ENCODE measurements at regions not wholly inside any gene's neighbourhood (a gene's known extent, or its start where the extent isn't known, plus 50 kb on each side); places are given as distances from the start of the nearest gene placed in this dataset.

GRCh38 chr5:173734716-173735115, 118.3 kb upstream of the BOD1 start:
- Histone ChIP-seq H3K4me3 (ENCODE audit: low read length) (no peak overlapping the region), H3K9me3 (ENCODE audit: low read length) (no peaks in the 10 kb centered on the region), H2AFZ (ENCODE audit: low read length) (no peak overlapping the region), H3K27me3 (ENCODE audit: low read length) (no peaks in the 10 kb centered on the region), H4K20me1 (ENCODE audit: insufficient read depth, low read depth, low read length) (no peaks in the 10 kb centered on the region), H3K79me2 (ENCODE audit: low read length) (no peaks in the 10 kb centered on the region), H3K27ac (ENCODE audit: low read length) (no peak overlapping the region), H3K9me2 (replicated peaks; ENCODE audit: insufficient read depth, low read length) (no peaks in the 10 kb centered on the region), H3K4me2 (ENCODE audit: low read depth, low read length, poor library complexity, severe bottlenecking) (no peak overlapping the region), H3K36me3 (ENCODE audit: insufficient read depth, low read length) (no peaks in the 10 kb centered on the region), H3K4me1 (ENCODE audit: low read length) (peaks cover 47% of the 10 kb centered on the region), H3K9ac (ENCODE audit: low read length) (no peak overlapping the region)
- DNase-seq: no peak

- Histone ChIP-seq H3K4me2 (ENCODE audit: low read depth, low read length, poor library complexity, severe bottlenecking) (no peak overlapping the region), H3K36me3 (ENCODE audit: insufficient read depth, low read length) (no peaks in the 10 kb centered on the region), H3K27ac (ENCODE audit: low read length) (no peak overlapping the region), H3K4me1 (ENCODE audit: low read length) (peaks cover 47% of the 10 kb centered on the region), H3K9ac (ENCODE audit: low read length) (no peak overlapping the region), H2AFZ (ENCODE audit: low read length) (no peak overlapping the region), H3K27me3 (ENCODE audit: low read length) (no peaks in the 10 kb centered on the region), H3K4me3 (ENCODE audit: low read length) (no peak overlapping the region), H3K9me2 (replicated peaks; ENCODE audit: insufficient read depth, low read length) (no peaks in the 10 kb centered on the region), H3K9me3 (ENCODE audit: low read length) (no peaks in the 10 kb centered on the region), H3K79me2 (ENCODE audit: low read length) (no peaks in the 10 kb centered on the region), H4K20me1 (ENCODE audit: insufficient read depth, low read depth, low read length) (no peaks in the 10 kb centered on the region)
- DNase-seq: no peak
Measured at GRCh38 chr5:173735184-173735583, 118.7 kb upstream of the BOD1 start.

- Histone ChIP-seq H3K4me1 (ENCODE audit: low read length) (peaks cover 46% of the 10 kb centered on the region), H3K27ac (ENCODE audit: low read length) (no peak overlapping the region), H3K9ac (ENCODE audit: low read length) (no peak overlapping the region), H3K36me3 (ENCODE audit: insufficient read depth, low read length) (no peaks in the 10 kb centered on the region), H2AFZ (ENCODE audit: low read length) (no peak overlapping the region), H4K20me1 (ENCODE audit: insufficient read depth, low read depth, low read length) (no peaks in the 10 kb centered on the region), H3K4me3 (ENCODE audit: low read length) (no peak overlapping the region), H3K27me3 (ENCODE audit: low read length) (no peaks in the 10 kb centered on the region; the same call in 1 of the 2 replicates), H3K9me3 (ENCODE audit: low read length) (no peaks in the 10 kb centered on the region), H3K9me2 (replicated peaks; ENCODE audit: insufficient read depth, low read length) (no peaks in the 10 kb centered on the region), H3K79me2 (ENCODE audit: low read length) (no peaks in the 10 kb centered on the region), H3K4me2 (ENCODE audit: low read depth, low read length, poor library complexity, severe bottlenecking) (no peak overlapping the region)
- no peak for DNase-seq
Measured at GRCh38 chr5:173735691-173736090, 119.2 kb upstream of the BOD1 start.

- Histone ChIP-seq H4K20me1 (ENCODE audit: insufficient read depth, low read depth, low read length) (no peaks in the 10 kb centered on the region), H3K36me3 (ENCODE audit: insufficient read depth, low read length) (no peaks in the 10 kb centered on the region), H3K27me3 (ENCODE audit: low read length) (no peaks in the 10 kb centered on the region; the same call in 1 of the 2 replicates), H3K9me3 (ENCODE audit: low read length) (no peaks in the 10 kb centered on the region), H3K4me3 (ENCODE audit: low read length) (no peak overlapping the region), H3K4me1 (ENCODE audit: low read length) (peaks cover 40% of the 10 kb centered on the region), H2AFZ (ENCODE audit: low read length) (no peak overlapping the region), H3K4me2 (ENCODE audit: low read depth, low read length, poor library complexity, severe bottlenecking) (no peak overlapping the region), H3K9ac (ENCODE audit: low read length) (no peak overlapping the region), H3K79me2 (ENCODE audit: low read length) (no peaks in the 10 kb centered on the region), H3K9me2 (replicated peaks; ENCODE audit: insufficient read depth, low read length) (no peaks in the 10 kb centered on the region), H3K27ac (ENCODE audit: low read length) (no peak overlapping the region)
- DNase-seq: no peak
Measured at GRCh38 chr5:173736374-173736773, 119.9 kb upstream of the BOD1 start.

GRCh38 chr5:173736923-173737412, 120.5 kb upstream of the BOD1 start:
- Histone ChIP-seq H3K9me2 (replicated peaks; ENCODE audit: insufficient read depth, low read length) (no peaks in the 10 kb centered on the region), H3K79me2 (ENCODE audit: low read length) (no peaks in the 10 kb centered on the region), H3K4me1 (ENCODE audit: low read length) (peaks cover 43% of the 10 kb centered on the region), H4K20me1 (ENCODE audit: insufficient read depth, low read depth, low read length) (no peaks in the 10 kb centered on the region), H3K27me3 (ENCODE audit: low read length) (no peaks in the 10 kb centered on the region; the same call in 1 of the 2 replicates), H3K9me3 (ENCODE audit: low read length) (no peaks in the 10 kb centered on the region), H3K27ac (ENCODE audit: low read length) (no peak overlapping the region), H3K4me3 (ENCODE audit: low read length) (peak overlapping the region; percentile 14; the same call in 1 of the 2 replicates), H3K9ac (ENCODE audit: low read length) (0 out of 2 replicates have a peak overlapping the region, but pooled peaks have one; percentile 8), H3K4me2 (ENCODE audit: low read depth, low read length, poor library complexity, severe bottlenecking) (peak overlapping the region; percentile 40), H2AFZ (ENCODE audit: low read length) (no peak overlapping the region), H3K36me3 (ENCODE audit: insufficient read depth, low read length) (no peaks in the 10 kb centered on the region)
- DNase-seq: peak; percentile 81

- no peaks in the 10 kb centered on the region; the same call in 1 of the 2 replicates for H3K27me3 ChIP-seq (ENCODE audit: low read length)
- no peaks in the 10 kb centered on the region for H3K79me2 ChIP-seq (ENCODE audit: low read length)
- no peak overlapping the region for H3K4me2 ChIP-seq (ENCODE audit: low read depth, low read length, poor library complexity, severe bottlenecking)
- H3K9ac ChIP-seq (ENCODE audit: low read length): no peak overlapping the region
- no peak overlapping the region for H2AFZ ChIP-seq (ENCODE audit: low read length)
- H4K20me1 ChIP-seq (ENCODE audit: insufficient read depth, low read depth, low read length): no peaks in the 10 kb centered on the region
- no peaks in the 10 kb centered on the region for H3K36me3 ChIP-seq (ENCODE audit: insufficient read depth, low read length)
- H3K4me3 ChIP-seq (ENCODE audit: low read length): no peak overlapping the region
- no peak overlapping the region for H3K27ac ChIP-seq (ENCODE audit: low read length)
- peaks cover 44% of the 10 kb centered on the region for H3K4me1 ChIP-seq (ENCODE audit: low read length)
- H3K9me3 ChIP-seq (ENCODE audit: low read length): no peaks in the 10 kb centered on the region
- no peaks in the 10 kb centered on the region for H3K9me2 ChIP-seq (replicated peaks; ENCODE audit: insufficient read depth, low read length)
- no peak for DNase-seq
Measured at GRCh38 chr5:173739741-173740140, 123.3 kb upstream of the BOD1 start.

GRCh38 chr5:173740400-173740799, 124.0 kb upstream of the BOD1 start:
- no peaks in the 10 kb centered on the region; the same call in 1 of the 2 replicates for H3K27me3 ChIP-seq (ENCODE audit: low read length)
- no peak overlapping the region for H3K9ac ChIP-seq (ENCODE audit: low read length)
- no peaks in the 10 kb centered on the region for H3K9me2 ChIP-seq (replicated peaks; ENCODE audit: insufficient read depth, low read length)
- no peaks in the 10 kb centered on the region for H3K36me3 ChIP-seq (ENCODE audit: insufficient read depth, low read length)
- H4K20me1 ChIP-seq (ENCODE audit: insufficient read depth, low read depth, low read length): no peaks in the 10 kb centered on the region
- H3K4me3 ChIP-seq (ENCODE audit: low read length): no peak overlapping the region
- H3K4me2 ChIP-seq (ENCODE audit: low read depth, low read length, poor library complexity, severe bottlenecking): no peak overlapping the region
- no peak overlapping the region for H3K27ac ChIP-seq (ENCODE audit: low read length)
- no peaks in the 10 kb centered on the region for H3K9me3 ChIP-seq (ENCODE audit: low read length)
- no peak for DNase-seq
- H3K79me2 ChIP-seq (ENCODE audit: low read length): no peaks in the 10 kb centered on the region
- no peak overlapping the region for H2AFZ ChIP-seq (ENCODE audit: low read length)
- peaks cover 51% of the 10 kb centered on the region for H3K4me1 ChIP-seq (ENCODE audit: low read length)

- Histone ChIP-seq H3K27me3 (ENCODE audit: low read length) (no peaks in the 10 kb centered on the region; the same call in 1 of the 2 replicates), H3K4me3 (ENCODE audit: low read length) (no peak overlapping the region), H3K9me3 (ENCODE audit: low read length) (no peaks in the 10 kb centered on the region), H3K27ac (ENCODE audit: low read length) (no peak overlapping the region), H3K36me3 (ENCODE audit: insufficient read depth, low read length) (no peaks in the 10 kb centered on the region), H3K9me2 (replicated peaks; ENCODE audit: insufficient read depth, low read length) (no peaks in the 10 kb centered on the region), H4K20me1 (ENCODE audit: insufficient read depth, low read depth, low read length) (no peaks in the 10 kb centered on the region), H3K4me1 (ENCODE audit: low read length) (peaks cover 57% of the 10 kb centered on the region), H2AFZ (ENCODE audit: low read length) (no peak overlapping the region), H3K79me2 (ENCODE audit: low read length) (no peaks in the 10 kb centered on the region), H3K4me2 (ENCODE audit: low read depth, low read length, poor library complexity, severe bottlenecking) (no peak overlapping the region), H3K9ac (ENCODE audit: low read length) (no peak overlapping the region)
- DNase-seq: no peak
Measured at GRCh38 chr5:173741087-173741486, 124.6 kb upstream of the BOD1 start.

Data from Karpas-422 (cell line).